ENCODE measurements at regions not wholly inside any gene's neighbourhood (a gene's known extent, or its start where the extent isn't known, plus 50 kb on each side); places are given as distances from the start of the nearest gene placed in this dataset.

GRCh38 chrX:37906357-37906756 lies 59.0 kb upstream of the DYNLT3 start:
- TF ChIP-seq POLR2A (IDR thresholded peaks at IDR 0.05; ENCODE audit: low read depth, low read length) (no peak), POLR2AphosphoS5 (IDR thresholded peaks at IDR 0.05; ENCODE audit: low read depth, low read length) (no peak), TAF1 (IDR thresholded peaks at IDR 0.05; ENCODE audit: borderline replicate concordance, low read depth, low read length) (no peak)
